ENCODE measurements at regions not wholly inside any gene's neighbourhood (a gene's known extent, or its start where the extent isn't known, plus 50 kb on each side); places are given as distances from the start of the nearest gene placed in this dataset.
"Not testable (repeated sequence)": the region's sequence is repeated elsewhere in the genome, so short reads cannot be mapped to it uniquely, and the experiment has no call there.

GRCh38 chr11:49670705-49671104, 281.5 kb upstream of the OR4C13 start:
- H3K27me3 ChIP-seq (ENCODE audit: control insufficient read depth, insufficient read depth, low read length); H3K27ac ChIP-seq (ENCODE audit: low read depth in 2 of 2, low read length in 2 of 2); H3K4me3 ChIP-seq (ENCODE audit: low read length in 3 of 3); H3K4me1 ChIP-seq (ENCODE audit: control insufficient read depth in 2 of 3, insufficient read depth in 2 of 3, low read depth in 1 of 3, low read length in 3 of 3); FAIRE-seq; H3K9ac ChIP-seq (ENCODE audit: low read length in 3 of 3); H3K36me3 ChIP-seq (ENCODE audit: control insufficient read depth in 2 of 3, insufficient read depth in 3 of 3, low read length in 3 of 3); DNase-seq; intact Hi-C loops (cut with DNase I); H3K9me3 ChIP-seq (ENCODE audit: control insufficient read depth in 2 of 3, insufficient read depth in 1 of 3, low read length in 3 of 3): not testable (repeated sequence)

GRCh38 chr11:49702121-49702520, 250.1 kb upstream of the OR4C13 start:
- H3K27me3 ChIP-seq (ENCODE audit: control insufficient read depth, insufficient read depth, low read length); FAIRE-seq; H3K9ac ChIP-seq (ENCODE audit: low read length in 3 of 3); H3K27ac ChIP-seq (ENCODE audit: low read depth in 2 of 2, low read length in 2 of 2); H3K36me3 ChIP-seq (ENCODE audit: control insufficient read depth in 2 of 3, insufficient read depth in 3 of 3, low read length in 3 of 3); H3K4me1 ChIP-seq (ENCODE audit: control insufficient read depth in 2 of 3, insufficient read depth in 2 of 3, low read depth in 1 of 3, low read length in 3 of 3); DNase-seq; intact Hi-C loops (cut with DNase I); H3K4me3 ChIP-seq (ENCODE audit: low read length in 3 of 3); H3K9me3 ChIP-seq (ENCODE audit: control insufficient read depth in 2 of 3, insufficient read depth in 1 of 3, low read length in 3 of 3): not testable (repeated sequence)

GRCh38 chr11:49750447-49750846, 201.7 kb upstream of the OR4C13 start:
- DNase-seq; H3K4me3 ChIP-seq (ENCODE audit: low read length in 3 of 3); H3K36me3 ChIP-seq (ENCODE audit: control insufficient read depth in 2 of 3, insufficient read depth in 3 of 3, low read length in 3 of 3); H3K27ac ChIP-seq (ENCODE audit: low read depth in 2 of 2, low read length in 2 of 2); H3K27me3 ChIP-seq (ENCODE audit: control insufficient read depth, insufficient read depth, low read length); H3K9ac ChIP-seq (ENCODE audit: low read length in 3 of 3); H3K4me1 ChIP-seq (ENCODE audit: control insufficient read depth in 2 of 3, insufficient read depth in 2 of 3, low read depth in 1 of 3, low read length in 3 of 3); intact Hi-C loops (cut with DNase I); FAIRE-seq; H3K9me3 ChIP-seq (ENCODE audit: control insufficient read depth in 2 of 3, insufficient read depth in 1 of 3, low read length in 3 of 3): not testable (repeated sequence)

- H3K4me3 ChIP-seq (ENCODE audit: low read length in 3 of 3); FAIRE-seq; H3K27ac ChIP-seq (ENCODE audit: low read depth in 2 of 2, low read length in 2 of 2); DNase-seq; H3K4me1 ChIP-seq (ENCODE audit: control insufficient read depth in 2 of 3, insufficient read depth in 2 of 3, low read depth in 1 of 3, low read length in 3 of 3); H3K9ac ChIP-seq (ENCODE audit: low read length in 3 of 3); intact Hi-C loops (cut with DNase I); H3K27me3 ChIP-seq (ENCODE audit: control insufficient read depth, insufficient read depth, low read length); H3K9me3 ChIP-seq (ENCODE audit: control insufficient read depth in 2 of 3, insufficient read depth in 1 of 3, low read length in 3 of 3); H3K36me3 ChIP-seq (ENCODE audit: control insufficient read depth in 2 of 3, insufficient read depth in 3 of 3, low read length in 3 of 3): not testable (repeated sequence)
Measured at GRCh38 chr11:49750960-49751359, 201.2 kb upstream of the OR4C13 start.

GRCh38 chr11:49780791-49781190, 171.4 kb upstream of the OR4C13 start:
- H3K4me3 ChIP-seq (ENCODE audit: low read length in 3 of 3); H3K4me1 ChIP-seq (ENCODE audit: control insufficient read depth in 2 of 3, insufficient read depth in 2 of 3, low read depth in 1 of 3, low read length in 3 of 3); H3K27me3 ChIP-seq (ENCODE audit: control insufficient read depth, insufficient read depth, low read length); H3K36me3 ChIP-seq (ENCODE audit: control insufficient read depth in 2 of 3, insufficient read depth in 3 of 3, low read length in 3 of 3); H3K9me3 ChIP-seq (ENCODE audit: control insufficient read depth in 2 of 3, insufficient read depth in 1 of 3, low read length in 3 of 3); FAIRE-seq; H3K27ac ChIP-seq (ENCODE audit: low read depth in 2 of 2, low read length in 2 of 2); DNase-seq; H3K9ac ChIP-seq (ENCODE audit: low read length in 3 of 3); intact Hi-C loops (cut with DNase I): not testable (repeated sequence)

GRCh38 chr11:49782000-49782399, 170.2 kb upstream of the OR4C13 start:
- H3K9me3 ChIP-seq (ENCODE audit: control insufficient read depth in 2 of 3, insufficient read depth in 1 of 3, low read length in 3 of 3); H3K27ac ChIP-seq (ENCODE audit: low read depth in 2 of 2, low read length in 2 of 2); H3K36me3 ChIP-seq (ENCODE audit: control insufficient read depth in 2 of 3, insufficient read depth in 3 of 3, low read length in 3 of 3); DNase-seq; FAIRE-seq; H3K9ac ChIP-seq (ENCODE audit: low read length in 3 of 3); H3K27me3 ChIP-seq (ENCODE audit: control insufficient read depth, insufficient read depth, low read length); intact Hi-C loops (cut with DNase I); H3K4me1 ChIP-seq (ENCODE audit: control insufficient read depth in 2 of 3, insufficient read depth in 2 of 3, low read depth in 1 of 3, low read length in 3 of 3); H3K4me3 ChIP-seq (ENCODE audit: low read length in 3 of 3): not testable (repeated sequence)

- H3K27ac ChIP-seq (ENCODE audit: low read depth in 2 of 2, low read length in 2 of 2); H3K4me1 ChIP-seq (ENCODE audit: control insufficient read depth in 2 of 3, insufficient read depth in 2 of 3, low read depth in 1 of 3, low read length in 3 of 3); intact Hi-C loops (cut with DNase I); DNase-seq; H3K36me3 ChIP-seq (ENCODE audit: control insufficient read depth in 2 of 3, insufficient read depth in 3 of 3, low read length in 3 of 3); FAIRE-seq; H3K9ac ChIP-seq (ENCODE audit: low read length in 3 of 3); H3K27me3 ChIP-seq (ENCODE audit: control insufficient read depth, insufficient read depth, low read length); H3K4me3 ChIP-seq (ENCODE audit: low read length in 3 of 3); H3K9me3 ChIP-seq (ENCODE audit: control insufficient read depth in 2 of 3, insufficient read depth in 1 of 3, low read length in 3 of 3): not testable (repeated sequence)
Measured at GRCh38 chr11:49783841-49784240, 168.3 kb upstream of the OR4C13 start.

GRCh38 chr11:49789787-49790186, 162.4 kb upstream of the OR4C13 start:
- DNase-seq; FAIRE-seq; H3K9me3 ChIP-seq (ENCODE audit: control insufficient read depth in 2 of 3, insufficient read depth in 1 of 3, low read length in 3 of 3); H3K27me3 ChIP-seq (ENCODE audit: control insufficient read depth, insufficient read depth, low read length); H3K9ac ChIP-seq (ENCODE audit: low read length in 3 of 3); H3K4me3 ChIP-seq (ENCODE audit: low read length in 3 of 3); H3K36me3 ChIP-seq (ENCODE audit: control insufficient read depth in 2 of 3, insufficient read depth in 3 of 3, low read length in 3 of 3); H3K4me1 ChIP-seq (ENCODE audit: control insufficient read depth in 2 of 3, insufficient read depth in 2 of 3, low read depth in 1 of 3, low read length in 3 of 3); intact Hi-C loops (cut with DNase I); H3K27ac ChIP-seq (ENCODE audit: low read depth in 2 of 2, low read length in 2 of 2): not testable (repeated sequence)
